Activated CD8-positive, alpha-beta memory T cell treated with anti-CD3 and anti-CD28 coated beads for 36 hours (primary cell): ENCODE measurements at regions not wholly inside any gene's neighbourhood (a gene's known extent, or its start where the extent isn't known, plus 50 kb on each side); places are given as distances from the start of the nearest gene placed in this dataset.
"Not testable (repeated sequence)": the region's sequence is repeated elsewhere in the genome, so short reads cannot be mapped to it uniquely, and the experiment has no call there.

ENCODE experiments used
- CTCF ChIA-PET: fragments of 350-600 bp; sonication (Branson Sonifier 250); formaldehyde crosslinking; loops from one replicate; lab custom pipeline; 2021; ENCODE audit warnings: antibody characterized with exemption; lab: Charles Lee
- POLR2A ChIA-PET: fragments of 350-600 bp; sonication (Branson Sonifier 250); formaldehyde crosslinking; loops from one replicate; lab custom pipeline; 2021; ENCODE audit warnings: antibody characterized with exemption; lab: Charles Lee

- POLR2A ChIA-PET, CTCF ChIA-PET: not testable (repeated sequence)
Observed at GRCh38 chrX:107296184-107296583, 89.8 kb downstream of the DNAAF6 start.

DNA sequence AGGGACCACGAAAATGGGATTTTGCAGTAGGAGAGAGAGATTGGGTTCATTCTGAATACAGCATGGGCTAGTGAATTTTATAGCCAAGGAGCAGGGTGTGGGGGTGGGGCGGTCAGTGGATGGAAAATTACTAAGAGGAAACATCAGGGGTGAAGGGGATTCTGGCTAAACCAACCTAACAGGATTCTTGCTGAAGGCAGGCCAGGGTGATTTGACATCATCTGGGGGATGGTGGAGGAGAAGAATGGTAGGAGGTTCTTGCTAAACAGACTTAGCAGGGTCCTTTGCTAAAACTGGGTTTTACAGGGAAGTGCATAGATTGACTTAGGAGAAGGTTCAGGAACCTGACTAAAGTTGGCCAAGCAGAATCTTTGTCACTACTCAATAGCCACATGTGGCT lies 91.9 kb downstream of the DNAAF6 start:
- POLR2A ChIA-PET = no interaction called here
- CTCF ChIA-PET = no interaction called here

GRCh38 chrX:107301253-107301652 lies 94.8 kb downstream of the DNAAF6 start:
- ChIA-PET POLR2A (no interaction called here), CTCF (no interaction called here)

DNA sequence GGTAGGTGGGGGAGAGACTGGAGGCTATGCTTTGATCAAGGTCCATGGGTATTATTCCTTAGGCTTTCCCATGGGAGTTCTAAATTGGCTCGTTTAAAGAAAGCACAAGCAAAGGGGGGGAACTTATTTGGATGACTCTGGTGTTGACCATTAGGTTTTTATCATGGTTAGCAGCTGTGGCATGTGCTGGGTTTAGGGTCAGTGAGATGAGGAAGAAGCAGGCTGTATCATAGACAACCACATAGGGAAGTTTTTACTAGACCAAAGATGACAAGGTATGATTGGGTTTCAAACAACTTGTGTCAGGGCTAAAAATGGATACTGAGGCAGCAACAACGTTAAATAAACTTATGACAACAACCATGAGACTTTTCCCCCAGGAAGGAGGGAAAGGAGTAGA lies 97.7 kb downstream of the DNAAF6 start:
- ChIA-PET POLR2A (no interaction called here), CTCF (no interaction called here)

DNA sequence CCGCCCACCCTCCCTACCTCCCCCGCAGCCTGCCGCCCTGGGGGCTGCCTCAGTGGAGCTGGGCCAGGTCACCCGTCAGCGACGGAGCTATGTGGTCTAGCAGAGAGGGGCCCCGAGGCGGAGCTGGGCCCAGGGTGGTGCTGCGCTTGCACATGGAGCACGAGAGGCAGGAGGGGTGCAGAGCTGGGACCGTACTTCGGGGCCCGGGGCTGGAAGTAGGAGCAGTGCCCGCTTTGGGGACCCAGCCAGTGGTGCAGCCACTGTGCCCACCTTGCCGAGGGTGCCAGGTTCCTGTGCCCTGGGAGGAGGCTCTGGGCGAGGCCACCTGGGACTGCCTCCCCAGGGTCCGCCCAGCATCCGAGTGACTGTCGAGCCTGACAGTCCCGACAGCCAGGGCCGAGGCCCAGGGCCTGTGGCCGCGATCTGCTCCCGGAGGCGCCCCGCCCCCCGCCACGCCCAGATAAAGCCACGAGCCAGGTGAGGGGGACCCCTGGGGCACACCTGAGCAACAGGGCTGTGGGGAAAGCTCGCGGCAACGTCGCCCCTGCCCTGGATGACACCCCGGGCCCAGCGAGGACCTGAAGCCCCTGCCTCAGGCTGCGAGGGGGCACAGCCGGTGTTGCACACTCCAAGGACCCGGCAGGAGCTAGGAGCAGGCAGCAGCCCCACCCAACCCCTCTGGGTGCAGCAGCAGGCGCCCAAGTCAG lies 117.5 kb downstream of the DNAAF6 start:
- CTCF ChIA-PET = interaction anchor here (1.6 kb wide), 1 partner anchor 325 kb away, joined by 5 read pairs; no protein-coding TSS in a partner anchor
- POLR2A ChIA-PET = no interaction called here

- CTCF ChIA-PET = interaction anchor here (1.6 kb wide), 1 partner anchor 325 kb away, joined by 5 read pairs; no protein-coding TSS in a partner anchor
- POLR2A ChIA-PET = no interaction called here
Observed at GRCh38 chrX:107324493-107325310, 118.3 kb downstream of the DNAAF6 start.

GRCh38 chrX:107325467-107325866 lies 119.1 kb downstream of the DNAAF6 start:
- POLR2A ChIA-PET = no interaction called here
- CTCF ChIA-PET = interaction anchor here (1.6 kb wide), 1 partner anchor 326 kb away, joined by 5 read pairs; no protein-coding TSS in a partner anchor

GRCh38 chrX:107348051-107348450 lies 101.4 kb upstream of the FRMPD3 start:
- ChIA-PET POLR2A (no interaction called here), CTCF (no interaction called here)

- CTCF ChIA-PET = no interaction called here
- POLR2A ChIA-PET = no interaction called here
Observed at GRCh38 chrX:107348990-107349389, 100.5 kb upstream of the FRMPD3 start.

DNA sequence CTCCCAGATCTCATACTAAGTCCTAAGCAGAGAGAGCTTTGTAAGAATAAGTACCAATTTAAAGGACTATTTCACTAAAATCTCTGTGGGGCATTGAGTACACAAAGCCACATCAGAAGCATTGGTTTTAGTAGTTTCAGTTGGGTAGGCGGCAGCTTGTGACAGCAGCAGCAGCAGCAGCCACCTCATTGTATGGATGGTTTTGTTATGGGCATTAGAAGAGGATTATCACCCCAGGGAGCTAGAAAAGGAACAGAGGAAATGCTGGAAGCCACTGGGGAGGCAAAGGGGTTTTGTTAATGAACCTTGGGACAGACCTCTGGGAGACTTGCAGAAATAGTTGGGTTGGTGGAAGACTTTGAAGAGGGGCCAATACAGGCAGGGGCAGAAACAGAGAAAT lies 93.9 kb upstream of the FRMPD3 start:
- ChIA-PET POLR2A (no interaction called here), CTCF (no interaction called here)

DNA sequence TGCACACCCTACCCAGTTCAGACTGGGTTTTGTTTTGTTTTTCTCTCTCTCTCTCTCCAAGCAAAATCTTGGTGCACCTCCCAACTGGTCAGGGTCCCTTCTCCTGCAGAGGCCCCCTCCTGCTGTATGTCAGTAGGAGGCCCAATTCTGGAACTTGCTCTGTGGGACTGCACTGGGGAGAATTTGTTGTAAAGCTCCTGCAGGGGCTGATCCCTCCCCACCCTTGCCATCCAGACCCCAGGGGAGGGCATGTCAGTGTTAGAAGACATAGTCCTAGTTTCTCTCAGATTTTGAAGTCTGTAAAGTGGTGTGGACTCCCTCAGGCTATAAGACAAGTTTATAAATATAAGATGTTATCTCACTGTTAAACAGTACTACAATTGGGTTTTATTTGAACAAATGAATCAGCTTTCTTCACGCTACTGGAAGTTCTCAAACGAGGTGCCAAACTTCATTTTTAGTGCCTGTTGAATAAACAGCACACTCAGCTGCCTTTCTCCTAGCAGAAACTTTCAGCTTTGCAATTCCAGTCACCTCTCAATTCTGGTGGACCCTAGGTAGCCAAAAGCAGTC lies 88.6 kb upstream of the FRMPD3 start:
- POLR2A ChIA-PET = no interaction called here
- CTCF ChIA-PET = no interaction called here

GRCh38 chrX:107370185-107370584 lies 79.3 kb upstream of the FRMPD3 start:
- POLR2A ChIA-PET, CTCF ChIA-PET: not testable (repeated sequence)

- CTCF ChIA-PET = no interaction called here
- POLR2A ChIA-PET = no interaction called here
Observed at GRCh38 chrX:107374132-107374531, 75.3 kb upstream of the FRMPD3 start.

- POLR2A ChIA-PET = no interaction called here
- CTCF ChIA-PET = no interaction called here
Observed at GRCh38 chrX:107374831-107375230, 74.6 kb upstream of the FRMPD3 start.

GRCh38 chrX:107376186-107376585 lies 73.3 kb upstream of the FRMPD3 start:
- POLR2A ChIA-PET, CTCF ChIA-PET: not testable (repeated sequence)

GRCh38 chrX:107384397-107385105 lies 64.9 kb upstream of the FRMPD3 start:
- ChIA-PET CTCF (no interaction called here), POLR2A (no interaction called here)

DNA sequence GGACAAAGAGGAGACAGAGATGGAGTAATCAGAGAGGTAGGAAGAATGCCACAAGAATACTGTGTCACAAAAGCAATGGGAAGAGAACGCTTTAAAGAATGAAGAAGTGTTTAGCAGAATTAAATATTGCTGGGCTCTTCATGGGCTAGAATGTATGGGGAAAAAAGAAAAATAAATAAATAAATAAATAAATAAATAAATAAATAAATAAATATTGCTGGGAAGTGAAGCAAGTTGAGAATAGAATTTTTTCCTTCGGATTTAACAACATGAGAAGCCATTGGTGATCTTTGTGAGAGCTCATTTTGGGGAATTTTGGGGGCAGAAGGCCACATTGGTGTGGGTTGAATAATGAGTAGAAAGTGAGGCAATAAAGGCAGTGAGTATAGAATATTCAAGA lies 59.7 kb upstream of the FRMPD3 start:
- ChIA-PET POLR2A (no interaction called here), CTCF (no interaction called here)

GRCh38 chrX:107393656-107394055 lies 55.8 kb upstream of the FRMPD3 start:
- CTCF ChIA-PET, POLR2A ChIA-PET: not testable (repeated sequence)

DNA sequence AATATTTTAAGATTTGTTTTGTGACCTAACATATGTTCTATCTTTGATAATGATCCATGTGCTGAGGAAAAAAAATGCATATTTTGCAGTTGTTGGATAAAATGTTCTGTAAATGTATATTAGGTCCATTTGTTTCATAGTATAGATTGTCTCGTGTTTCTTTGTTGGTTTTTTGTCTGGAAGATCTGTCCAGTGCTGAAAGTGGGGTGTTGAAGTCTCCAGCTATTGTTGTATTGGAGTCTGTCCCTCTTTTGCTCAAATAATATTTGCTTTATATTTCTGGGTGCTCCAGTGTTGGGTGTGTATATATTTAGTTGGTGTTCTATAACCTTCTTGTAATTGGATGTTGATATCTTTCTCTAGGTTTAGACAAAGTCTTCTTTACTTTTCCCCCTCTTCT lies 53.2 kb upstream of the FRMPD3 start:
- POLR2A ChIA-PET = no interaction called here
- CTCF ChIA-PET = no interaction called here

GRCh38 chrX:107396783-107397182 lies 52.7 kb upstream of the FRMPD3 start:
- ChIA-PET POLR2A (no interaction called here), CTCF (no interaction called here)
